ENCODE measurements at regions not wholly inside any gene's neighbourhood (a gene's known extent, or its start where the extent isn't known, plus 50 kb on each side); places are given as distances from the start of the nearest gene placed in this dataset.

DNA sequence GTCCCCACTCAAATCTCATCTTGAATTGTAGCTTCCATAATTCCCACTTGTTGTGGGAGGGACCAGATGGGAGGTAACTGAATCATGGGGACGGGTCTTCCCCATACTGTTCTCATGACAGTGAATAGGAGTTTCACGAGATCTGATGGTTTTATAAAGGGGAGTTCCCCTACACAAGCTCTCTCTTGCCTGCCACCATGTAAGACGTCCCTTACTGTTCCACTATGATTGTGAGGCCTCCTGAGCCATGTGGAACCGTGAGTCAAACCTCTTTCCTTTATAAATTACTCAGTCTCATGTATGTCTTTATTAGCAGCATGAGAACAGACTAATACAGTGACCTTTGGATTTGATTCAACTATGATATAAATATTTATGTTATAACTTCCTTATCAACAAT, 78.0 kb downstream of the CYRIA start:
- TF ChIP-seq, protein P1, sequence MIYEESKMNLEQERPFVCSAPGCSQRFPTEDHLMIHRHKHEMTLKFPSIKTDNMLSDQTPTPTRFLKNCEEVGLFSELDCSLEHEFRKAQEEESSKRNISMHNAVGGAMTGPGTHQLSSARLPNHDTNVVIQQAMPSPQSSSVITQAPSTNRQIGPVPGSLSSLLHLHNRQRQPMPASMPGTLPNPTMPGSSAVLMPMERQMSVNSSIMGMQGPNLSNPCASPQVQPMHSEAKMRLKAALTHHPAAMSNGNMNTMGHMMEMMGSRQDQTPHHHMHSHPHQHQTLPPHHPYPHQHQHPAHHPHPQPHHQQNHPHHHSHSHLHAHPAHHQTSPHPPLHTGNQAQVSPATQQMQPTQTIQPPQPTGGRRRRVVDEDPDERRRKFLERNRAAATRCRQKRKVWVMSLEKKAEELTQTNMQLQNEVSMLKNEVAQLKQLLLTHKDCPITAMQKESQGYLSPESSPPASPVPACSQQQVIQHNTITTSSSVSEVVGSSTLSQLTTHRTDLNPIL (CRISPR knock-in tag; IDR thresholded peaks at IDR 0.05; ENCODE audit: low read depth), result no peak
- TF ChIP-seq RARB (CRISPR knock-in tag; IDR thresholded peaks at IDR 0.05) (no peak), ZNF565 (CRISPR knock-in tag; conservative IDR thresholded peaks at IDR 0.05; ENCODE audit: low read depth) (no peak)
- TF ChIP-seq, protein P2, sequence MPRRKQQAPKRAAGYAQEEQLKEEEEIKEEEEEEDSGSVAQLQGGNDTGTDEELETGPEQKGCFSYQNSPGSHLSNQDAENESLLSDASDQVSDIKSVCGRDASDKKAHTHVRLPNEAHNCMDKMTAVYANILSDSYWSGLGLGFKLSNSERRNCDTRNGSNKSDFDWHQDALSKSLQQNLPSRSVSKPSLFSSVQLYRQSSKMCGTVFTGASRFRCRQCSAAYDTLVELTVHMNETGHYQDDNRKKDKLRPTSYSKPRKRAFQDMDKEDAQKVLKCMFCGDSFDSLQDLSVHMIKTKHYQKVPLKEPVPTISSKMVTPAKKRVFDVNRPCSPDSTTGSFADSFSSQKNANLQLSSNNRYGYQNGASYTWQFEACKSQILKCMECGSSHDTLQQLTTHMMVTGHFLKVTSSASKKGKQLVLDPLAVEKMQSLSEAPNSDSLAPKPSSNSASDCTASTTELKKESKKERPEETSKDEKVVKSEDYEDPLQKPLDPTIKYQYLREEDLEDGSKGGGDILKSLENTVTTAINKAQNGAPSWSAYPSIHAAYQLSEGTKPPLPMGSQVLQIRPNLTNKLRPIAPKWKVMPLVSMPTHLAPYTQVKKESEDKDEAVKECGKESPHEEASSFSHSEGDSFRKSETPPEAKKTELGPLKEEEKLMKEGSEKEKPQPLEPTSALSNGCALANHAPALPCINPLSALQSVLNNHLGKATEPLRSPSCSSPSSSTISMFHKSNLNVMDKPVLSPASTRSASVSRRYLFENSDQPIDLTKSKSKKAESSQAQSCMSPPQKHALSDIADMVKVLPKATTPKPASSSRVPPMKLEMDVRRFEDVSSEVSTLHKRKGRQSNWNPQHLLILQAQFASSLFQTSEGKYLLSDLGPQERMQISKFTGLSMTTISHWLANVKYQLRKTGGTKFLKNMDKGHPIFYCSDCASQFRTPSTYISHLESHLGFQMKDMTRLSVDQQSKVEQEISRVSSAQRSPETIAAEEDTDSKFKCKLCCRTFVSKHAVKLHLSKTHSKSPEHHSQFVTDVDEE (CRISPR knock-in tag; IDR thresholded peaks at IDR 0.05), result no peak
